SU-DHL-6 (cell line): ENCODE measurements at regions not wholly inside any gene's neighbourhood (a gene's known extent, or its start where the extent isn't known, plus 50 kb on each side); places are given as distances from the start of the nearest gene placed in this dataset.

Experiments used
- EZH2phosphoT487 ChIP-seq: fragments of 200-600 bp; sonication (generic), shearing (Covaris generic); conservative IDR thresholded peaks from 2 replicates; pipeline ENCODE4 v1.6.1; 2018; ENCODE audit warnings: mild to moderate bottlenecking, antibody characterized with exemption, low read length, moderate library complexity, mixed read lengths
- TF ChIP-seq, protein P1 (sequence below): fragments of 200-600 bp; sonication (generic); IDR thresholded peaks from one replicate; pipeline ENCODE4 v1.5.1; 2017; ENCODE audit warnings: antibody characterized with exemption, mild to moderate bottlenecking, low read length, moderate library complexity; ENCODE audit not compliant: insufficient read depth, poor library complexity, severe bottlenecking

- TF ChIP-seq, protein P1, sequence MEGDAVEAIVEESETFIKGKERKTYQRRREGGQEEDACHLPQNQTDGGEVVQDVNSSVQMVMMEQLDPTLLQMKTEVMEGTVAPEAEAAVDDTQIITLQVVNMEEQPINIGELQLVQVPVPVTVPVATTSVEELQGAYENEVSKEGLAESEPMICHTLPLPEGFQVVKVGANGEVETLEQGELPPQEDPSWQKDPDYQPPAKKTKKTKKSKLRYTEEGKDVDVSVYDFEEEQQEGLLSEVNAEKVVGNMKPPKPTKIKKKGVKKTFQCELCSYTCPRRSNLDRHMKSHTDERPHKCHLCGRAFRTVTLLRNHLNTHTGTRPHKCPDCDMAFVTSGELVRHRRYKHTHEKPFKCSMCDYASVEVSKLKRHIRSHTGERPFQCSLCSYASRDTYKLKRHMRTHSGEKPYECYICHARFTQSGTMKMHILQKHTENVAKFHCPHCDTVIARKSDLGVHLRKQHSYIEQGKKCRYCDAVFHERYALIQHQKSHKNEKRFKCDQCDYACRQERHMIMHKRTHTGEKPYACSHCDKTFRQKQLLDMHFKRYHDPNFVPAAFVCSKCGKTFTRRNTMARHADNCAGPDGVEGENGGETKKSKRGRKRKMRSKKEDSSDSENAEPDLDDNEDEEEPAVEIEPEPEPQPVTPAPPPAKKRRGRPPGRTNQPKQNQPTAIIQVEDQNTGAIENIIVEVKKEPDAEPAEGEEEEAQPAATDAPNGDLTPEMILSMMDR: no peak
- no peak for TF ChIP-seq EZH2phosphoT487
These were observed 1556.6 kb upstream of the PRR20A start for GRCh38 chr13:55583953-55584593.
